Skeletal muscle cell (primary cell): ENCODE measurements at regions not wholly inside any gene's neighbourhood (a gene's known extent, or its start where the extent isn't known, plus 50 kb on each side); places are given as distances from the start of the nearest gene placed in this dataset.

ENCODE experiments used
- DNase-seq: peaks from one replicate; pipeline ENCODE4 v3.0.0-alpha.2; 2010; ENCODE audit warnings: low read depth
- H3K4me3 ChIP-seq: 2 replicates; pipeline ENCODE4 v1.5.1; 2011; ENCODE audit warnings: low read depth, mild to moderate bottlenecking, control low read depth, low read length, moderate library complexity

DNA sequence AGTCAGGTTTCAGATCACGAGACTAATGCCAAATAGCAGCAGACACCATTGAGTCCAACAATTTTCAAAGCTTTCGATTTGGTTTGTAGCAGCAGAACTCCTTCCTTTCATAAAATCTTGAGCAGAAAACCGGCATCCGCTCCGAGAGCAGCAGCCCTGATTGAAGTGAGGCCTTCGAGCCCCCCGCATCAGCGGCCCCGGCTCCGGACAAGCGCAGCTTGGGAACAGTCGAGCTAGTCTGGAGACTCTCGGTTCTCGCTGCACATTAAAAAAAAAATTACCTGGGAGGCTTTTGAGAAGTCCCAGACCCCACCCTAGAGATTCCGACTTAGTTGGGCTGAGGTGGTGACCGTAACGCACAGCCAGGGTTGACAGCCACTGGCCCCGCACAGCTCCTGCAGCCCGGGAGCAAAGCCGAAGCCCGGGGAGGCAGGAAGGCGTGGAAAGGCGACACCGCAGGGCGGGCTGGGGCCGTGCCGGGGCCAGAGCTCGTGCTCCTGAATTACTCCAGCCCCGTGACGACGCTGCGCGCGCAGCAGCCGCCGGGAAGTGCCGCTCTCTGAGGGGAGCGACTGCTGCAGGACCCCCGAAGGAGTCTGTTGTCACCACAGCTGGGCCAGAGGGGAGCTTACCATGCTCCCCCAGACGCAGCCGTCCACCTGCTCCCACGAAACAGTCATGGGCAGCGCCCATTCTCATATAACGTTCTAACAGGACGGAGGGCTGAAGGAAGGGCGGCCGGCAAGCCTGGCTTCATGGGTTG lies 57.8 kb downstream of the SPATA19 start:
- no peak for DNase-seq
- peak overlapping the region; percentile 5 for H3K4me3 ChIP-seq

DNA sequence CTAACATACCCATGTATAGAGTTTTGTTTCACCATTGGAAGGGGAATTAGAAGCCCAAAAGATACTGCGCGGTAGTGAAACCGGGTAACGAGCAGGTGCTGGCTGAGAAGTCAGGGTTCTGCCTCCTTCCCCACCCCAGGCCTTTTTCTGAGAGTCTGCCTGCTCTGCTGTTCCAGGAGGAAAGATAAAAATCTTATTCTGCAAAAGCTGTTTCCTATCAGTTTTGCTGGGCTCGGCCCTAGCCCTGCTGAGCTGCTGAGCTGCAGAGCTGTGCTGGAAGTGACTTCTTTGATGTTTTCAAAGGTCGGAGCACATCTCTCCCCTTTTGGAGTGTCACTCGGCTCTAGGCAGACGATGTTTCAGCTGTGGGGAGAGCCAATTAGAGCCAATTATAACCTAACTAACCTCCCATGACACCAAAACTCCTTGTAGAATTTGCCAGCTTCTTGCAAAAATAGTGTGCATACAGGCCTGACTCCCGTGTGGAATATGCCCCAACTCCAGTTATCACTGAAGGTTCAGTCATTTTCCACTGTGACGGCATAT lies 59.4 kb downstream of the SPATA19 start:
- H3K4me3 ChIP-seq: no peak overlapping the region
- DNase-seq: no peak

DNA sequence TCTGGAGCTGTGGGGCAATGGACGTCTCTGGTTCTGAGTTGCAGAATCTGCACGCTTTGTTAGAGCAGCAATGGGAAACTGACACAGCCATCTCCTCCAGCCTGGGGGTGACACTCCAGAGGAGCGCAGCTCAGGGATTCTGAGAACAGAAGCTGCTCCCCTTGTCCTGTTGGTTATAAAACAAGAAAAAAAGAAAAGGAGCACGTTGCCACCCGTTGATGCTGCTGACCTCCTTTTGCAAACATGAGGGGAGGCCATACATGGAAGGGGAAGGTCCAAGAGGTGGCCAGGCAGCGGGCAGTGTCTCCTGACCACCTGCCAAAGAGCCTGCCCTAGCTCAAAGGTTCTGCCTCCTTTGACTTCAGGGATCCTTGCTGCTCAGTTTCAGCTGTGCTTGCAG lies 61.0 kb downstream of the SPATA19 start:
- no peak for DNase-seq
- no peak overlapping the region for H3K4me3 ChIP-seq

DNA sequence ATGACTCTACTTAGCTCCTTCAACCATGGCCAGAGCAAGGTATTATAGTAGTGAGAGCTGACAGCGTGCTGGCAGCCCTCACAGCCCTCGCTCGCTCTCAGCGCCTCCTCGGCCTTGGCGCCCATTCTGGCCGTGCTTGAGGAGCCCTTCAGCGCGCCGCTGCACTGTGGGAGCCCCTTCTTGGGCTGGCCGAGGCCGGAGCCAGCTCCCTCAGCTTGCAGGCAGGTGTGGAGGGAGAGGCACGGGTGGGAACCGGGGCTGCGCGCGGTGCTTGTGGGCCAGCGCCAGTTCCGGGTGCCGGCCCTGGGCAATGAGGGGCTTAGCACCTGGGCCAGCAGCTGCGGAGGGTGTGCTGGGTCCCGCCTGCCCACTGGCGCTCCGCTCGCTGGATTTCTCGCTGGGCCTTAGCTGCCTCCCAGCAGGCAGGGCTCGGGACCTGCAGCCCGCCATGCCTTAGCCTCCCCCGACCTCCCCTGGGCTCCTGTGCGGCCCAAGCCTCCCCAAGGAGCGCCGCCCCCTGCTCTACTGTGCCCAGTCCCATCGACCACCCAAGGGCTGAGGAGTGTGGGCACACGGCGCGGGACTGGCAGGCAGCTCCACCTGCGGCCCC lies 63.1 kb downstream of the SPATA19 start:
- DNase-seq: no peak
- no peak overlapping the region for H3K4me3 ChIP-seq

DNA sequence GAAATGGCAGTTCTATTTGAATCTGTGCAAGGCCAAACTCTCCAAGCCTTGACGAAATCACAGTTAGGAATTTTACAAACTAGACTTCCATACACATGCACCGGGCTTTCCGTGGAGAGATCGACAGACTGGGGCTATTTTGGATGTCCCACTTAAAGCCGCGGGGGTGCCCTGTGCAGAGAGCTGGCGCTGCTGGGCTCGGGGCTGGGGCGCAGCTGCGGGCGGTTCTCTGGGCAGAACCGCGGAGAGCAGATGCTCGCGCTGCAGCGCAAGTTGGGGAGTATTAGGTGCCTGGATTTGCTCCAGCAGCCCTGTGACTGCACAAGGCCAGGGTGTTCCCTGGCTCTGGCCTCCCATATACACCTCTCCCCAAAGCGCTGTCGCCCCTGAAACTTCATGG lies 67.2 kb downstream of the SPATA19 start:
- H3K4me3 ChIP-seq: no peak overlapping the region
- no peak for DNase-seq

DNA sequence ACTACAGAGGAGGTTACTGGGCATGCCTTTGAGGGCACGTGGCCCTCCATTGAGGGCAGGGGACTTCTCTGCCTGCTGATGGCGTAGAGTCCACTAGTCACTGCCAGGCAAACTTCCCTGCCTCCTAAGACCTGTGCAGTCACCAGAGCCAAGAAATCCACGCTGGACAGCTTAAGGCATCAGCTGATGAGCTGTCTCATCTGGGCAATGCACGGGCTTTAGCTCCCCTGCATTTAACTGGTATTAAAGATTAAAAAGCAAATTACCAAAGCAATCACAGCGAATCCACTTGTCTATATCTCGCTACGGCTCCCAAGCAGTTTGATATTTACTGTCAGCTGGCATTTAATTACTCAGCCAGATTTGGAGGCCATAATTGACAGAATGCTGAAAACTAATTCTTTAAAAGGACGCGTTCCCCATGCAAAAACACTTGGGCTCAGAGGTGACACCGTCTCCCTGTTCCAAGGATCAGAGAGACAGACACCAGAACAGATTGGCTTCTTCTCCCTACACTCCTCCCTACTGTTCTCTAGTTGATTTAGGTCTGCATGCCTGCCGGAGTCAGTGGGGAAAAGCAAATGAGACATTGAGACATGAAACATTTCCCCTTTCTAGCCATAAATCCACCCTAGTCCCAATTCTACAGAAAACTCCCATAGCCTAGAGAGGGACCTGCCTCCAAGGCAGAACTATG lies 68.5 kb downstream of the SPATA19 start:
- no peak for DNase-seq
- no peak overlapping the region for H3K4me3 ChIP-seq

DNA sequence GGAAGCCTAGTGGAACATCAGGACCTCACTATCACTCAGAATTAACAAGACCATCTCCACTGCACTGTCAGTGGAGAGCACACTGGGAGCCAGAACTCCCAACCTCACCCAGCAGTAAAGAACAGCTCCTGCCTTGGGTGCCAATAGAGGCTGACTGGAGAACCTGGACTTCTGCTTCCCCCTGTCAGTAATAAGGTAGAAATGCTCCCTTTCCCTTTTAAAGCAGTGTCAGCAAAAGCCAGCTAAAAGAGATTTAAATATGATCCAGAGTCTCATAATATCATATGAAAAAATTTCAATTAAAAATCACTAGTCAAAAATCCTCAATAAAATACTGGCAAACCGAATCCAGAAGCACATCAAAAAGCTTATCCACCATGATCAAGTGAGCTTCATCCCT lies 82.8 kb downstream of the SPATA19 start:
- DNase-seq: no peak
- no peak overlapping the region for H3K4me3 ChIP-seq

DNA sequence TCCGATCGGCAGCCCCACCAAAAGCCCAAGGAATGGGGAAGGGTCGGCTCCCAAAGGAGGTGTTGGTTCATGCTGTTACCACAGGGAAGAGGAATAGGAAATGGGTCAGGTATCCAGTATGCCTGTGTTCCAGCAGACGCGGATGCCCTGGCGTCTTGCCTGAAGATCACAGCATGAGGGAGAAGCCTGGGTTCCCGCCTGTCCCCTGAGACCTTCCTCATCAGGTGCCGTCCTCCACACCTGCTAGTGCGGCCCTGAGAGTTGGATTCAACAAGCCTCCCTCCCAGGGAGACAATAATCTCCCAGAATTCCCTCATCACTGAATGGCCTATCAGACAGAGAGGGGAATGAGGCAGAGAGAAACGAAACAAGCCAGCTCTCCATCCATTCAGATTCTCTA lies 92.2 kb downstream of the SPATA19 start:
- H3K4me3 ChIP-seq: no peak overlapping the region
- DNase-seq: no peak

DNA sequence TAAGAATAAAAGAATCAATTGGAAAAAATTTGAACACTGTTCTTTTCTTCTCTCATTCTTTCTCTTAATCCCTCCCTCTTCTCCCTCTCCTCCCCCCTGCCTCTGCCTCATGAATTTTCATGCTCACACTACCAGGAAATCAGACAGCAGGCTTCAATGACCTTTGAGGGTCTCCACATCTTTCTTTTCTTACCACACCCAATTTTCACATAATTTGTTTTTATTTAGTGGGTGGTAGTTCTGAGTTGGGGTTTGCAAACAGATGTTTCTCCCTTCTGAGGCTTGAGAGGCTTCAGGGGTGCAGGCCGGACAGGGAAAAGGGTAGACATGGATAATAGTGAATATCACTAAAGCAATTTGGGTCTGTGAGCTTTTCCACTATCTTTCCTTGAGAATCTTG lies 95.5 kb downstream of the SPATA19 start:
- no peak for DNase-seq
- H3K4me3 ChIP-seq: no peak overlapping the region

DNA sequence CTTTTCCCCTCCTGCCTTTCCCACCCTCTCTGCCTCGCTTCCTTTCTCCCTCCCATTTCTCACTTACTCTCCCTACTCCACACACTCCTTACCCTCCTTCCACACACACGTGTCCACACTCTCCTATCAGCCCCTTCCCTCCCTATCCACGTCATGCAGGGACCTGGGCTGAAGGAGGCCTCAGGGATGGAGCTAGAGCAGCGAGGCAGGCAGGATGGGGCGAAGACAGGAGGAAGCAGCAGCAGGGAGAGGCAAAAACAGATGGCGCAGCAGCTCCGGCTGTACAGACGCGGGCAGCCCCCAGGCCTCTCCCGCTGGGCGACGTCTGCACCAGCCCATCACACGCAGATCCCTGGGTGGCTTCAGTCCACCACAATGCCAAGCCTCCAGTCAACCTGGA lies 97.9 kb downstream of the SPATA19 start:
- no peak overlapping the region for H3K4me3 ChIP-seq
- no peak for DNase-seq

DNA sequence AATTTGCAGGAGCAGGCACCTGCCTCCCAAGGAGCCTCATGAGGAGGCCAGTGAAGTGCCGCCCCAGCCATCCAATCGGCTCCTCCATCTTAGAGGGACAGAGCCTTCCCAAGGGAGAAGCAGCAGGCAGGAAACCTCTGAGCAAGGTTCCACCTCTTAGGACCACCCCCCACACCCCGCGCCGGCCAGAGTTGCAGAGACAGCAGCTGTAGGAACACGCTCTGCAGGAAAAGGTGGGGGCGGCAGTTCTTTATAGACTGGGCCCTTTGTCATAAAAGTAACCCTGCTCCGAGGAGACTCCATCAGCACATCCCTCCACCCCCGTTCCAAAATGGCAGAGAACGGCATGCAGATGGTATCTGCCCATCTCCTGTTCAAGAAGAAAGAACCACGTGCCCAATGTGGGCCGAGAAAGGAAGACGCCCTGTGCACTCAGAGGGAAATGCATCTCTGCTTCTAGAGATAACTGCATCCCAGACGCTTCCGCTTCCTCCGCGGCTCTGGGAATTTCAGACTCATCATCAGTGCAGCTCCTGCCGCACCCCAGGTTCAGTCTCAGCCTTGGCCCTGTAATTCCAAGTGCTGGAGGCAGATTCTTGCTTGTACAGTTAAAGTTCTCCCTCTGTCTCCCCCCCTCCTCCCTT lies 98.5 kb downstream of the SPATA19 start:
- H3K4me3 ChIP-seq: no peak overlapping the region
- DNase-seq: no peak

DNA sequence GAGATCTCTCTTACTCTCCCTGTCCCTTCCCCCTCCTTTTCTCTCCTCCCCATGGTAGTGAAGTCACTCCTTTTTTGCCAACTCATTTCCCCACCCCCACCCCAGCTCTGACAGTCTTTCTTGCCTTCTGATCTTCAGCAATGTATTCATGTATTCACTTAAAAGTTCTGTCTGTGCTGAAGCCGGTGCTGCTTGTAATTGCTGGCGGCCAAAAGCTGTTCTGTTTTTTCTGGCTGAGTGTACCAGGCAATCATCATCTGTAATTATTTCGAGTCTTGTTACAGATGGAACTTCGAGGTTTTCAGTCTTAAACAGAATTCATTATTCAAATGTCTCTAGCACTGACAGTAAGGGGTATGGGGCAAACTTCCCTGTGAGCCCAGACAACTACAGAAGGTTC lies 99.5 kb downstream of the SPATA19 start:
- DNase-seq: no peak
- H3K4me3 ChIP-seq: no peak overlapping the region

DNA sequence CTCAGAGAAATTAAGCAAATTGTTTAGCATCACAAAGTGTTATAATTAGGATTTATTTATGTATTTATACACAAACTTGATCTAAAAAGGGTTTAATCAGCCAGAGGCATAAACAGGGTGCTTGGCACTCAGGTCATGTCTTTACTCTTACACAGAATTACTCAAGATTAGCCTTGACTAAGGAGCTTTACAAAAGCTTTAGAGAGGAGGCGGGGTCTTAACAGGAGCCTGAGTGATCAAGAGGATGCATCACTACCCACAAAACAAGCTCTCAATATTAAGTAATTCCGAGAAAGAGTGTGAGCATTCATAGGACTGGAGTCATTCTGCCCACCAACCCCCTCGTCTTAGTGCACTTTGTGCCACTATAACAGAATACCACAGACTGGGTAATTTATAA lies 103.0 kb downstream of the SPATA19 start:
- DNase-seq: no peak
- no peak overlapping the region for H3K4me3 ChIP-seq

DNA sequence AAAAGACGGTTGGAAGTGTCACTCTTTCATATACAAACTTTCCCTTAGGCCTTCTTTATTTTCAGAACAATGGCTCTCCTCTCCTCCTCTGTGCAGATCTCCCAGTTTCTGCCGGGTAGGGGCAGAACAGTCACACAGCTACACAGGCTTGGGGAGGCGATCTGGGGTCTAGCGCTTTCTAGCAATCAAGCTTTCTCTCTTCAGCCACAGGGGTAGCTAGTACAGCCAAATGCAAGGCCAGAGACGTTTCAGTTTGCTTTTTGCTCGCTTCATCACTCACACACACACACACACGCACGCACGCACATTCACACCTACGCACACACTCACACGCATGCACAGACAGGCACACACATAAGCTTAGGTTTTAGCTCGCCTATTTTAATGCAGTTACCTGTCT lies 104.3 kb downstream of the SPATA19 start:
- no peak for DNase-seq
- no peak overlapping the region for H3K4me3 ChIP-seq

DNA sequence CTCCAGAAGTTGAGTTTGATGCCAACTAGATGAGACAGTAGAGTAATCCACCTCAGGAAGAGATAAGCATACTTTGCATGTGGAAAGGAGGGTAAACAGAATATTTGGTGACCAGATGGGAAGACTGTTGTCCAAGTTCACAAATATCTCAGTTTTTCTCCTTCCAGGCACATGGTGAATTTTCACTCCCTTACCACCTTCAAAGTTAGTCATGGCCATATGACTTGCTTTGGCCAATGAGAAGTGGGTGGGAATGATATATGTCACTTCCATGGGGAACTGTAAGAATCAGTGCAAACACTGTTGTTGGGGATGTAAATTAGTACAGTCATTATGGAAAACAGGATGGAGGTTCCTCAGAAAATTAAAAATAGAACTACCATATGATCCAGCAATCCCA lies 105.8 kb downstream of the SPATA19 start:
- no peak overlapping the region for H3K4me3 ChIP-seq
- DNase-seq: no peak

DNA sequence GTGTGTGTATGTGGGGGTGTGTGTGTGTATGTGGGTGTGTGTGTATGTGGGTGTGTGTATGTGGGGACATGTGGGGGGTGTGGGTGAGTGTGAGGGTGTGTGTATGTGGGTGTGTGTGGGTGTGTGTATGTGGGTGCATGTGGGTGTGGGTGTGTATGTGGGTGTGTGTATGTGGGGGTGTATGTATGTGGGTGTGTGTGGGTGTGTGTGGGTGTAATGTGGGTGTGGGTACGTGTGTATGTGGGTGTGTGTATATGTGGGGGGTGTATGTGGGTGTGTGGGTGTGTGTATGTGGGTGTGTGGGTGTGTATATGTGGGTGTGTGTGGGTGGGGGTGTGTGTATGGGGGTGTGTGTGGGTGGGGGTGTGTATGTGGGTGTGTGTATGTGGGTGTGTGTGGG lies 106.7 kb downstream of the SPATA19 start:
- no peak overlapping the region for H3K4me3 ChIP-seq
- DNase-seq: no peak

DNA sequence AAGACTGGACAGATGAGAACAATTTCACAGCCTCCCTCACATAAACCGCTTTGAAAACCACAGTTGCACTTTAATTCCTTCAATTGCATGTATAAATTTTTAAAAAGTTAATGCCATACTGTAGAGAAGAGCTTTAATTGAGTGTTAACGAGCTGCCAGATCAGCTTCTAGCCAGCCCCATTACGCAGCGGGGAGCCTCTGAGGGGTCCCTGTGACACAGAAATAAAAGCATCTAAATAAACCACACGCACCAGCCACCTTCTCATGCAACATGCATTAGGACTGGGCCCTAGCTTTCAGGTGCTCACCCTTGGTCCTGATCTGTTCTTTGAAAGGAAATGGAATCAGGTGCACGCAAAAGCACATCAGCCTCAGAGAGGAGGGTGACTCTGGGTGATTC lies 111.7 kb downstream of the SPATA19 start:
- no peak overlapping the region for H3K4me3 ChIP-seq
- no peak for DNase-seq

DNA sequence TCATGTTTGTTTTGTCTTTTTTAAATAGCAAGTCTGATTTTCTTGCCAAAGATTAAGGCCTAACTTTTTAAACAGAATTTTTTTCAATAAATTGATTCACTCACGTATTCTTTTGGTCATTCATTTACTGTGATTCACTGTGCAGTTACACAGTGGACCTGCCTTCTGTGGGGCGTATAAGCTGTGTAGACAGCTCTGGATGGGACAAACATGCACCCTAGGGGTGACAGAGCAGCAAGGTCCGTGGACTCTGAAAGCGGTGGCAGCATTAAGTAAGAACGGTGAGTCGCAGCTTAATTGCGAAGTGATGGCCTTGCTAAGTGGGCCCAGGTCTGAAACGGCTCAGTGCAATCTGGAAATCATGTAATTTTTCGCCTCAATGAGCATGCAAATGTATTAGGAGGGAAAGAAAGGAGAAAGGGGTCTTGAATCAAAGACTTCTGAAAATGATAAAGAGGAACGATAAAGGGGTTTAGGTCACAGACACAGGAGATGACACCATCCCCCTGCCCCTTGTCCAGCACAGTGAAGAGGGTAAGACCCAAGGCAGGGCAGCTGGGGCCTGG lies 113.1 kb downstream of the SPATA19 start:
- no peak overlapping the region for H3K4me3 ChIP-seq
- no peak for DNase-seq

DNA sequence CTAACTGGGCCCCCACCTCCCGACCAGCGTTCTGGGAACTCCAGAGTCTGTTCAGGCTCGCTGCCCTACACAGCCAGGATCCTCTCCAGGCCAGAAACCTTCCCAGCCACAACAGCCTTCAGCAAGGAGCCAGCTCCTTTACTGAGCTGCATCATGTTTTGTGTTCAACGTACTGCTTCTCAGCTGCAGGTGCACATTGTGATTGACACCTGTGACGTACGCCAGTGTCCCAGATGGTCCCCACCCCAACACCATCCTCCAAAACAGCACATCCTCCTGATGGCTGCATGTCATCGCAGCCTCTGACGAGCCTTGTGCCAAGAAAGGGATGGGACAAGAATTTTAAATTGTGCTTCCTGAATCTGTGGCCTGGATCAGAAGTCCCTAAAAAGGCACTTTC lies 117.5 kb downstream of the SPATA19 start:
- no peak for DNase-seq
- H3K4me3 ChIP-seq: no peak overlapping the region

DNA sequence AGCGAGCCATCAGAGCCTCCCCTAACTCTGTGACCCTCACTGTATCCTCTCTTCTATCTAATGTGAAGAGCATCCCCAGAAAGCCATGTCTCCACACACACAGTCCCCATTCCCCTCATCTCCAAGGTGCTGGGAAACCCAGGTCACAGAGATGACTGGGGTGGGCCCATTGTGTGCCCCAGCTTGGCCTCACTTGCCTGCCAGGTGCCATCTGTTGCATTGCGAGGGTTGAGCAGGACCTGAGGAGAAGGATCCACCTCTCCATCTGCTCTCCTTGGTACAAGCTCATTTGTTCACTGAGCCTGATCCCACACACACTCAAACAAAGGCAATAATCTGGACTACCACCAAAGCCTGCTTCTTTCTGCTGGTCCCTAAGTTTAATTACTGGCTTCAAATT lies 118.8 kb downstream of the SPATA19 start:
- no peak for DNase-seq
- no peak overlapping the region for H3K4me3 ChIP-seq
